Ovary (tissue), 7 donors: ENCODE measurements at regions not wholly inside any gene's neighbourhood (a gene's known extent, or its start where the extent isn't known, plus 50 kb on each side); places are given as distances from the start of the nearest gene placed in this dataset.

Experiments
- DNase-seq, 5 donors: peaks; one replicate each; pipeline ENCODE4 v3.0.0-alpha.2; 2019 to 2020
- H3K27ac ChIP-seq, 2 donors: fragments of 200-600 bp; one replicate each; pipeline versions ENCODE4 v1.5.1 to v1.8.0; 2019 to 2022
- H3K27me3 ChIP-seq: fragments of 200-600 bp; one replicate; pipeline ENCODE4 v1.8.0; 2022
- H3K36me3 ChIP-seq: fragments of 200-600 bp; sonication (generic); one replicate; pipeline ENCODE4 v1.5.1; 2019
- H3K4me1 ChIP-seq: one replicate; pipeline ENCODE4 v1.8.1; 2013; ENCODE audit warnings: mild to moderate bottlenecking, moderate library complexity; ENCODE audit not compliant: insufficient read depth
- H3K4me3 ChIP-seq: fragments of 200-600 bp; sonication (generic); one replicate; pipeline ENCODE4 v1.5.1; 2017
- H3K9me3 ChIP-seq, 2 donors: fragments of 200-600 bp in 1 of 2; sonication (generic) in 1 of 2; one replicate each; pipeline versions ENCODE4 v1.5.1 to v1.8.1; 2013 to 2019; ENCODE audit warnings: mild to moderate bottlenecking in 1 of 2, moderate library complexity in 1 of 2
- CTCF ChIP-seq, 3 donors: fragments of 450-650 bp in 2 of 3; fragments of 200-600 bp in 1 of 3; IDR thresholded peaks; one replicate each; pipeline versions ENCODE4 v1.5.1 to v1.8.0; 2016 to 2022; ENCODE audit warnings: antibody characterized with exemption in 3 of 3, mild to moderate bottlenecking in 1 of 3
- EP300 ChIP-seq: sonication (generic); formaldehyde crosslinking; IDR thresholded peaks from one replicate; pipeline ENCODE4 v1.6.1; 2017; ENCODE audit warnings: antibody characterized with exemption
- POLR2A ChIP-seq: fragments of 450-650 bp; IDR thresholded peaks from one replicate; pipeline ENCODE4 v1.6.1; 2017; ENCODE audit warnings: antibody characterized with exemption, mild to moderate bottlenecking, moderate library complexity
- WGBS, 3 donors: extraction: QIAGEN DNeasy Blood & Tissue Kit in 1 of 3; methylation state at CpG; one replicate each; pipeline versions ENCODE4 v1.1.5 to v1.1.7; 2013 to 2017; 5-methylcytosine and 5-hydroxymethylcytosine counted together
- intact Hi-C, 4 donors: fragments of 100-400 bp; cut with DNase I; formaldehyde crosslinking; loops; one replicate each; pipeline versions ENCODE4 v1.11.0 to v1.15.1; 2022 to 2023
- donor health status: DM: no; HTN: no; CAD: no; lungs with moderate emphysema.
- donor health status: DM: no; HTN: no; CAD: no.
- donor health status: Bipolar disorder and iron deficiency.
- donor health status: DM: no; HTN: no; CAD: no.
- donor health status: DM: yes; HTN: yes; CAD: no.

GRCh38 chr5:94045839-94046782 lies 304.7 kb upstream of the POU5F2 start:
- no peaks in the 10 kb centered on the region for H3K9me3 ChIP-seq
- no peaks in the 10 kb centered on the region for H3K4me1 ChIP-seq
- intact Hi-C loops: no loop called here
- TF ChIP-seq POLR2A (no peak), CTCF (IDR thresholded peaks at IDR 0.05) (no peak), EP300 (no peak)
- no peak overlapping the region for H3K4me3 ChIP-seq
- no peaks in the 10 kb centered on the region for H3K27me3 ChIP-seq
- 90 to 95% (median 91%) methylated on average over 6 of the region's 6 CpGs for WGBS, 3 donors
- no peak for DNase-seq
- H3K36me3 ChIP-seq: no peaks in the 10 kb centered on the region
- H3K27ac ChIP-seq: no peak overlapping the region

GRCh38 chr5:94043311-94043710 lies 301.9 kb upstream of the POU5F2 start:
- no peak overlapping the region for H3K27ac ChIP-seq
- H3K27me3 ChIP-seq: no peaks in the 10 kb centered on the region
- H3K4me1 ChIP-seq: no peaks in the 10 kb centered on the region
- H3K9me3 ChIP-seq: no peaks in the 10 kb centered on the region
- no peak overlapping the region for H3K4me3 ChIP-seq
- intact Hi-C loops: no loop called here
- H3K36me3 ChIP-seq: no peaks in the 10 kb centered on the region
- TF ChIP-seq POLR2A: no peak
- no peak for TF ChIP-seq EP300
- TF ChIP-seq CTCF (IDR thresholded peaks at IDR 0.05): no peak
- no peak for DNase-seq

GRCh38 chr5:94040591-94041148 lies 299.3 kb upstream of the POU5F2 start:
- Histone ChIP-seq H3K4me1 (no peaks in the 10 kb centered on the region), H3K9me3 (no peaks in the 10 kb centered on the region), H3K27me3 (no peaks in the 10 kb centered on the region), H3K4me3 (no peak overlapping the region), H3K27ac (no peak overlapping the region), H3K36me3 (no peaks in the 10 kb centered on the region)
- TF ChIP-seq CTCF (IDR thresholded peaks at IDR 0.05) (no peak), POLR2A (no peak), EP300 (no peak)
- intact Hi-C loops: no loop called here
- WGBS, 3 donors: 87 to 92% (median 91%) methylated on average over 7 of the region's 7 CpGs
- no peak for DNase-seq

GRCh38 chr5:94039101-94039500 lies 297.7 kb upstream of the POU5F2 start:
- H3K4me3 ChIP-seq: no peak overlapping the region
- no peaks in the 10 kb centered on the region for H3K36me3 ChIP-seq
- no peak for DNase-seq
- H3K27me3 ChIP-seq: no peaks in the 10 kb centered on the region
- H3K27ac ChIP-seq: no peak overlapping the region
- H3K4me1 ChIP-seq: no peaks in the 10 kb centered on the region
- no peaks in the 10 kb centered on the region for H3K9me3 ChIP-seq
- intact Hi-C loops: no loop called here
- TF ChIP-seq POLR2A (no peak), CTCF (IDR thresholded peaks at IDR 0.05) (no peak), EP300 (no peak)
